NCI-H446 (cell line): ENCODE measurements at regions not wholly inside any gene's neighbourhood (a gene's known extent, or its start where the extent isn't known, plus 50 kb on each side); places are given as distances from the start of the nearest gene placed in this dataset.

ENCODE experiments used
- DNase-seq, 2 experiments: peaks; one replicate each; lab custom pipeline; 2025; lab: John Stamatoyannopoulos, UW

DNA sequence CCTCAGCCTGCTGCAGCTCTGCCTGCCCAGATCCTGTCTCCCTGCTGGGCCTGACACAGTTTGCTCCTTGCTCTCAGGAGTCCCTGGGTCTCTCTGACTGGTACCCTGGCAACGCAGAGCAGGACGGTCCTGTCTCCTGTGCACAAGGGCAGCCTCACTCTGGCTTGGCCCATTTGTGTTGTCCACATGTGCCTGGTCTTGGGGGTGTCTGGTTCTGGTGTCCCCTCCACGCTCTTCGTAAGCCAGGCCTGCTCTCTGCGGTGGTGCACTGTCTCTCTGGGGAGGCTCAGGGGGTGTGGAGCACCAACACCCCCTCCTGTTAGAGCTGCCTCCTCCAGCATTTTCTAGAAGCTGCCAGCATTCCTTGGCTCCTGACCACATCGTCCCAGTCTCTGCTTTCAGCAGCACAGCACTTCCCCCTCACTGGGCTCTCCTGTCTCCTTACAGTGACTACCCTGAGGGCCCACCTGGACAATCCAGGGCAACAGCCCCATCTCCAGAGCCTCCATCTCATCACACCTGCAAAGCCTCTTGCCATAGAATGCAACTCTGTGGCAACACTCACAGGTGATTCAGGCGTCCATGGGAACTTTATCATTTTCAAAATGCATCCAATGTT lies 235.6 kb upstream of the HS6ST1 start:
- DNase-seq = no peak

DNA sequence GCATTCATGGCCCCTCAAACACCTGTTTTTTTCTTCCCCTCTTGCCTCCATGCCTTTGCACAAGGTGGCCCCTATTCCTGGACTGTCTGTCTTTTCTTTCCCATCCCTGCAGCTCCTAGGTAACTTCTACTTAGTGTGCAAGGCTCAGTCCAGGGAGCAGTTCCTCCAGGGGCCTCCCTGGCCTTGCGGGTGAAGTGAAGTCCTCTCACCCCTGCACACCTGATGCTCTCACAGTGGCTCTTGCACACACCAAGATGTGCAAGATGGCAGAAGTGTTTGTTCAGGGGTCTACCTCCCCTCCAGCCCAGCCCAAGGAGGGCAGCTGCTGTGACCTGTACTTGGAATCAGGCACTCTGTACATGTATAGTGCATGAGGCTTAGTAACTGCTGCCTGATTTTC lies 236.8 kb upstream of the HS6ST1 start:
- no peak for DNase-seq

DNA sequence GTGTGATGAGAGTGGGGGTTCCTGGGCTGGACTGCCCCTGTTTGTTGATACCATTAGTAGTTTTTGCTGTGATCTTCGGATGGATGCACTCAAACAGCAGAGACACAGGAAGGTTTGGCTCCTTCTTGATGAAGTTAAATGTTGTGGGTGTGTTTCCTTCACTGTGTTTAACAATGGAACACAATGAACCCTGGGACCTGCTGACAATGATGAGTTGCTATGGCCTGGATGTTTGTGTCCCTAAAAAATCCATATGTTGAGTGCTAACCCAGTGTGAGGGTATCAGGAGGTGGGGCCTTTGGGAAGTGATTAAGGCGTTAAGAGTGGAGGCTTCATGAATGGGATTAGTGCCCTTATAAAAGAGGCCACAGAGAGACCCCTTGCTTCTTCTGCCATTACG lies 237.4 kb upstream of the HS6ST1 start:
- DNase-seq = no peak

DNA sequence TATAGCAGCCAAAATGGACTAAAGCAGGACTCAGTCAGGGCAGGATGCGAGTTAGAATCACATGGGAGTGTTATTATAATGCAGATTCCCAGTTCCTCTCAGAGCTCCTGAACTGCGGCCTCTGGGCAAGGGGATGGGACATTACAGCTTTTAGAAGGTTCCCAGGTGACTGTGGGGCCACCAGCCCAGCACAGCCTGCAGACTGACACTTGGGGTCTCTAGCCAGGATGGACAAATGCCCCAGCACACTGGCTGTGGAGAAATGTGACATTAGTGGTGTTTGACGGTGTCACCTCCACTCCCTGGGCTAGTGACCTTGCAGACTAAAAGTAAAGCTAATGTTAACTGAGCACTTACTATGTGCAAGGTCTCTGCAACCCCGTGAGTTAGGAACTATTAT lies 238.0 kb upstream of the HS6ST1 start:
- no peak for DNase-seq

DNA sequence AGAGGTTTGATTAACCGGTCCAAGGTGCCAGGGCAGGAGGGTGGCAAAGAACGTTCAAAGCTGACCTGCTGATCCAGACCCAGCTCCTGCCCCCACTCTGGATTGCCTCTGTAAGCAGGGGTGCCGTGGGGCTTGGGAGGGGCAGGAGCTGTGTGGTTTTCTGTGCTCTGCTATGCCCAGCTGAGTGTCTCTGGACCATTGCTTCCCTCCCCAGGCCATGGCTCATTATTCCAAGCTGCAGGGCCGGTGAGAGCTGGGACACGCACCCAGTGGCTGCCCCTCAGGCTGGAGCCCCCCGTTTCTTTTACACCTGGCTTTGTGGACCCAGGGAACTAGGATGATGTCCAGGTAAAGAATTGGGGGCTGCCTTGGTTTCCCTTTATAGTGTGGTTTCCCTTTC lies 238.4 kb upstream of the HS6ST1 start:
- DNase-seq = no peak

DNA sequence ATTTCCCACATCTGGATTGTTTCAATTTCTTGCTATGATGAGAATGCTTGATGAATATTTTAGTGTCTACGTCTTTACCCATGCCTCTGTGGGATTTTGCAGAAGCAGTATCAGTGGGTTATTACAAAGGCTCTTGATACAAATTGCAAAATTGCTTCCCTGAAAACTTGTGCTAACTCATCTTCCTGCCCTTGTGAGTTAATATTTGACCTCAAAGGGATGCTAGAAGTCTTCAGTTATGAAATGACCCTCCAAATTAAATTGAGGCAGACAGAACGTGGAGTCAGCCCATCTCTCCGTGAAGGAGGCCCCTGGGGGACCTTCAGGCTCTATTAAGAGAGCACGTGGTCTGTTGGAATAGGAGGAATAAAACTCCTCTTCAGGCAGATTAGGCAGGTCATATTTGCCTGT lies 239.2 kb upstream of the HS6ST1 start:
- DNase-seq = no peak

DNA sequence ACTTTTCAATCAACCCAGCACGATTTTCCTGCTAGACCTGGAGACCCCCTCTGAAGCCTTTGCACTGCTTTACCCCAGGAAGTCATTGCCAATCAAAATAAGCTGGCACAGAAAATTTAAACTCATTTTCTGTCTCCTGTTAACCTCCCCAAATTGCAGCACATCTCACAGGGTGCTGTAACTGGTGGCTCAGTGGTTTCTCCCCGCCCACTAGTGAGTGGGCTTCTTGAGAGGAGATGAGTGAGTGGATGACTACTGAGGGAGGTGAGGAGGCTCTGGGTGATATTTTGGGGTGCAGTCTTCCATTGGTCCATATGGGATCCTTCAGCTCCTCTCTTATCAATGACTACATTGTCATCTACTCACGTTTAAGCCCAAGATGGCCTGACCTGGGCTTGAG lies 239.8 kb upstream of the HS6ST1 start:
- no peak for DNase-seq

DNA sequence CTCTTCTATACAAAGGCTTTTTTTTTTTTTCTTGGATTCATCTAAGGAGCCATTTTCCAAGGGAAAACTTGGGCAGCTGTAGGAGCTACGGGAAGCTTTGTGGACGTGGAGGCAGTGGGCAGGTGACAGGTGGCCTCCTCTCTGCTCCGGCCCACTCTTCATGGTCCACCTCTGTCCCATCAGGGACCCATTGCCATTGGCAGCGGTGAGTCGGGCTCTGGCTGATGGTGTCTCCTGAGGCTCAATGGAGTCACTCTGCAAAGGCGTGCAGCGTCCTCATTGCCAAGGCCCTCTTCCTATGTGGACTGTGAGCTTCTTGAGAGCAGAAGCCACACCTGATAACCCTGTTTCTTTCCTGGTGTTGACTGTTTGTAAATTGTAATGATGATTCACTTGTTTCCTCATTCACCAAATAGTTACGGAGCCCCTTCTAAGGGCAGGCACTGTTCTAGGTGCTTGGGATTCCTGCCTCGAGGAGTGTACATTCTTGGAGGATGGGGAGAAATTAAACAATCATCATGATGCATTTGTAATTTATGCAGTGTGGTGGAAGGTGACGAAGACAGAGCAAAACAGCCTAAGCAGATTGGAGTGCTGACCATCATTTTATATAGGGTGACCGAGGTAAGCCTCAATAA lies 240.3 kb upstream of the HS6ST1 start:
- no peak for DNase-seq

DNA sequence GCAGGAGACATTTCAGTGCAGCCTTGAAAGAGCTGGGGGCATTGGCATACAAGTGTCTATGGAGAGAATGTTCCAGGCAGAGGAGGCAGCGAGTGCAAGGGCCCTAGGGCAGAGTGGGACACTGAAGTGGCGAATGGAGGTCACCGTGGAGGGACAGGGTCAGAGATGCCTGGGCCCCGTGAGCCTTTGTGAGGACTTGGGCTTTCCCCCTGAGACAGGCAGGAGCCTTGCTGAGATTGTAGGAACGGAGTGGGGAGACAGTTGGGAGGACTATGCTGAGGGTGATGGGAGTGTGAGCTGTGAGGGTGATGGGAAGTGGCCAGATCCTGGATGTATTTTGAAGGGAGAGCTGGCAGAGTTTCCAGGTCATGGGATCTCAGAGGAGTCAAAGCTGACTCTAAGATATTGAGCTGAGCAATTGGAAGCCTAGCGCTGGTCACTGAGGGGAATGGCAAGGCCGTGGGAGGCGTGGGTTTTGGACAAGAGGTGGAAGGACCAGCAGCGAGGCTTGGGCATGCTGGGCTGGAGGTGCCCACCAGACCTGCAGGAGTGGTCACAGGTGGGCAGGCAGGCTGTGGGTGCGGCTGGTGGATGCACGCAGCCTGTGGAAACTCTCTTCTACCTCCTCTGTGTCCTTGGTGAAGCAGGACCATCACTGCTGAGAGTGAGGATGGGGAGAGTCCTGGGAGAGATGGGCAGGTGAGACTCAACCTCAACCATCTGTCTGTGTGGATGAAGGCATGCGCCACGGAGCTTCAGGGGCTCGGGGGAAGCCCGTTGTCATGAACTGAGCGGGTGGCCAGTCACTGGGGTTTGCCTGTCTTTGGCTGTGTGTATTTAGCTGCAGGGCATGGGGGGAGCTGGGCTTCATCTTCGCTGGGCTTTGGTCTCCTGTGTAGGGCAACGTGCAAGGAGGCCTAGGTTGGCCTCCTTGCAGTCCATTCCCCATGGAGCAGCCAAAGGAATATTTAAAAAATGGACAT lies 241.2 kb upstream of the HS6ST1 start:
- no peak for DNase-seq

DNA sequence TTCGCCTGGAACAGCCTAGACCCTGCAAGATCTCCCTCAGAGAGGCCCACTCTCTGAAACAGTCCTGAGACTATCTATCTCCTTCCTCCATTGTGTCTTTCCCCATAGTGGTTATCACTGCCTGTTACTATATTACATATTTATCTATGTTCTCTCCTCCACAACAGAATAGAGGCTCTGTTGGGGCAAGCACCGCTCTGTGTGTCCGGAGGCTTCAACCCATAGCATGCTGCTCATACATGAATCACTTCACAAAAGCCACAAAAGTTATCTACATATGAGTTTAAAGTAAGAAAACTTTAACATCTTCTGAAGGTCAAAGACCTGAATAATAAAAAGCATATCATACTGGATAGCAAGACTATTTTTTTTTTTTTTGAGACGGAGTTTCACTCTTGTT lies 242.1 kb upstream of the HS6ST1 start:
- no peak for DNase-seq

DNA sequence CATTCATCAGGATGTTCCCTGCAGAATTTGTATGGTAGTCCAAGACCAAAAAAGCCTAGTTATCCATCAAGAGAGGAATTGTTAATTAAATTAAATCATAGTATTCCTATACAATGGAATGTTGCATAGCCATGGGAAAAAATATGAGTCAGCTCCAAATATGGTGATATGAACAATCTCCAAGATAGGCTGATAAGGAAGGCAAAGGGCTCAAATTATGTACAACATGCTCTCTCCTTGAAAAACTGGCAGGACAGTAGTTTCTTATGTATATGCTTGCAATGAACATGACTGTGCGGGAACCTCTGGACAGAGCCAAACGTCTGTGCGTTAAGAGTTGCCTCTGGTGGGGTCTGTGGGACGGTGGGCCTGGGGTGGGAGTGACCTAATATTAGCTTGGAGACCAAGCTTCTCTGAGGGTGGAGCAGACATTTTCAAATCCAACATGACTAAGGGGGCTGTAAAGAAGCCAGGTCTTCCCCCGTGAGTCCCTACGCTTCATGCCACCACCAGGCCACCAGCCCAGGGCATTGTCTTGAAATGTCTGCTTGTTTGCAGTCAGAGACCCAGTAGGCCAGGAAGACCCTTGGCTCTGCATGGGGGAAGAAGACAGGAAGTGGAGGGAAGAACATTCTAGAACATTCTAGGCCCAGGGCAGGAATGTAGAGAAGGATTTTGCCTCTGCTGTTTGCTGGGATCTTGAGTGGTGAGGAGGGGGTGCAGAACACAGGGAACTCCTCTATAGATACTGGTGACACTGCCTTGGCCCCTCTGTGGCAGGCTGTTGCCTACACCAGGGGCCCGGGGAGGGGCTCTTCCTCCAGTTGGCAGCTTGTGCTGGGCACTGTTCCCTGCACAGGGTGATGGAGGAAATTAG lies 244.0 kb upstream of the HS6ST1 start:
- peak in 1 of 2 experiments; percentile 7 for DNase-seq

DNA sequence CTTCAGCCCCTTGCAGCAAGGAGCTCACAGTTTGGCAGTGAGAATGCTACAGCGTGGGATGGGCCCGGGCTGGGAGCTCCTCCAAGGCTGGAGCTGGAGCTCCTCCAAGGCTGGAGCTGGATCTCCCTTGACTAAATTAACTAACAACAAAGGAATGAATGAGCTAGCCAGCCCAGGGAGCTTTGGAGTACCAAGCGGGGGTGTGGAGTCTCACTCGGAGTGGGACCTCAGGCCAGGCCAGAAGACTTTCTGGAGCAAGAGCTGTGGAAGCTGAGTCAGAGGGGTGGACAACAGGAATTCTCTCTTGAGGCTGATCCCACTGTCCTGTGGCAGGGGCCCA lies 244.7 kb upstream of the HS6ST1 start:
- peak in 1 of 2 experiments; percentile 56 for DNase-seq

DNA sequence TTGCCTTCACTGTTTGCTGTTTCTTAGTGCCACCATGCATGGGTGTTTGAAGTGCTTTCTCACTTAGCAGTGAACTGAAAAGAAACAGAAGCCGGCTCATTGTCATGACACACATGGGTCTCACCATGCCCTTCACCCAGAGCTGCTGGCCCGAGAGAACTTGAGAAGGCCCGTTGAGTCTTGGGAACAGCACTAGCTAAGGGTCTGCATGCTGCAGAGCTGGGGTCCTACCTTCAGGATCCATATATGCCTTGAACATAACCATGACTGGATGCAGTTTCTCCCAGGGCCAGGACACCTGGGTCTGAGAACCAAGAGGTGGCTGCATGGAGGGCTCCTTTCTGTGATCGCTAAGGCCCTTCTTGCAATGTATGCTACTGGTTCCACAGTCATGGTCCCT lies 245.5 kb upstream of the HS6ST1 start:
- no peak for DNase-seq

DNA sequence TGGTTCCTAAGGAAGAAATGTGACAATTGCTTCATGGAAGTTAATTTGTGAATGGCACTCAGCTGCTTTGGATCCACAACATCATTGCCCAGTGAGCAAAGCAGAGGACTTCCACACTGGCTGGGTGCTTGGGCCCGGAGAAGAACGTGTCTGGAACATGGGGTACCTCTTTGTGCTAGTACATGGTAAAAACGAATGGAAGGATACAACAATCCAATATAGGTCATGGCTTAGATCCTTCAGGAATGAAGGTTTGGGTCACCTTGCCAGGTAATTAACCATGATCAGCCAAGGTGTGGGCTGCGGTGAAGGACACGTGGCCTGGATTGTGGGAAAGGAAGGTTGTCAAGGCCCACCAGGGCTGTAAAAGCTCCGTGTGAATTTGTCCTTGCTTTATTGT lies 245.9 kb upstream of the HS6ST1 start:
- no peak for DNase-seq

DNA sequence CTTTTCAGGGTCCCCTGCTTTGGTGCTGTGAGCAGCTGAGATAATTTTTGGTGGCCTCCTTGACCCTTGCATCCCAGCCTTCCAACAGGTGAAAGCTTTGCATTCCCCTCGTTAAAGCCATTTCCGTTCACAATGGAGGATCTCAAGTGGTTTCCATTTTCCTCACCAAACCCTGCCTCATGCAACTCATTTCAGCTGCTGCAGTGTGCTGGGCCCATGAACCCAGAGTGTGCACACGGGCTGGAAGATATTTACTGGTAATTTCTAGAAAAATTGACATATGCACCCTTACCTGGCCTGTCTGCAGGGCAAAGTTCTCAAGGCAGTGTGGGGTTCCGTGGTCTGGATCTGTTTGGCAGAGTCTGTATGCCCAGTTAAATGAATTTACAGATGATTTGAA lies 246.8 kb upstream of the HS6ST1 start:
- no peak for DNase-seq

DNA sequence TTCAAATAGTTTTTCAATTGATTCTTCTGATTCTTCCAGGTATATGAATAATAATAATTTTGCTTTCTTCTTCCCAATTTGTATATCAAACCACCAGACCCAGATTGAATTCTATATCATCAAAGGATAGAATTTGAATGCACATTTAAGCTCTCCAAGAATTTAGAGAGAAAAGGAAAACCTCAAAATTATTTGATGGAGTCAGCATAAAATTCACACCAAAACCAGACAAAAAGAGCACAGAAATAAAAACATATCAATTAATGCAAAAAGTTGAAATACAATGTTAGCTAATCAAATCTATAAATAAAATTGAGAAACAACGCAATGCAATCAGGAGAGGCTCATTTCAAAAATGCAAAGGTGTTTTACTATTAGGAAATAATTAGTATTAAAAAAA lies 248.0 kb upstream of the HS6ST1 start:
- DNase-seq = no peak

DNA sequence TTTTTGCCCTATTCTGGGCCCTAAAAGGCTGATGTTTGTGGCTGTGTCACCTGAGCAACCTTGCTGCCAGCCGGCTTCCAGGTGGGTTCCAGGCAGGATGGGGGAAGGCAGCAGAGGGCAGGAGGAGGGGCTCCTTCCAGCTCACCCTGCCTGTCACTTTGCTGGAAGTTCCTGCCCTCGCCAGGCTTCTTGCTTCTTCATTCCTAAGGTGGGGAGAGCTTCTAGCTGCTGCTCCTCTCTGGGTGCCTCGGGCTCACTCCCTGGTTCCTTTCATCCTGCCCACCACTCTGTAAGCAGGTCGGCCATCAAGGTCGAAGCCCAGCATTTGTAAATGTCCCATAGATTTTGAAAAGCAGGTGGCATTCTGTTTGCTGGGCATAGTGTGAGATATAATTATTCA lies 249.4 kb upstream of the HS6ST1 start:
- no peak for DNase-seq

DNA sequence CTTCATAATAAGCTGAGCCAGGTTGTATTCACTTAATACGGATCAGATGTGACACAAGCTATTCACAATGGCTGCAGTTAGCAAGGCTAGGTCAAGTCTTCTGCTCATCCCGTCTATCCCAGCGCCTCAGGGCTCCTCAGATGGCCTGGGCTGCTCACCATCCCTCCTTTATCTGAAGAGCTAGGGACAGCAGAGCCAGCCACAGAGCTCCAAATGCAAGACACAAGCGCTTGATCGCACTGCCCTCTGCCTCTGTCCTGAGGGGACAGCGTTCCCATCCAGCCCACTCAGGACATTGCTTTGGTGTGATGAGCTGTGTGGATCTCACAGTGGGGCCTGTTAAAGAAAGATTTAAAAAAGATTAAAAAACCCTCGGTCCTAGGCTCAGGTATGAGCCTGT lies 254.4 kb upstream of the HS6ST1 start:
- no peak for DNase-seq

DNA sequence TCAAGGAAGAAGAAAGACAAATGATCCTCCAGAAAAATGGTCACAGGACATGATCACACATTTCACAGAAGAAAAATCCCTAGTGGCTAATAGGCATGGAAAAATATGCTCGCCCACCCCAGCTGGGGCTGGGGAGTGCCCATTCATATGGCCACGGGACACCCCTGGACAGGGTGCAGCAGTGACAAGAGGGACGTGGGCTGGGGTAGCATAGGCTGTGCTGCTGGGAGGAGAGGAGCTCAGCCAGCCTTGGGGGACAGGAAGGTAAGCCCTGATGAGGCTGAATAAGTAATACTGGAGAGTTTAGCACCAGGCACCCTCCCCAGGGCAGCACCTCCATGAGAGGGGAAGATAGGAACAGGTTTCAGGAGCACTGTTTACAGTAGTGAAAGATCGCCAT lies 254.9 kb upstream of the HS6ST1 start:
- no peak for DNase-seq

DNA sequence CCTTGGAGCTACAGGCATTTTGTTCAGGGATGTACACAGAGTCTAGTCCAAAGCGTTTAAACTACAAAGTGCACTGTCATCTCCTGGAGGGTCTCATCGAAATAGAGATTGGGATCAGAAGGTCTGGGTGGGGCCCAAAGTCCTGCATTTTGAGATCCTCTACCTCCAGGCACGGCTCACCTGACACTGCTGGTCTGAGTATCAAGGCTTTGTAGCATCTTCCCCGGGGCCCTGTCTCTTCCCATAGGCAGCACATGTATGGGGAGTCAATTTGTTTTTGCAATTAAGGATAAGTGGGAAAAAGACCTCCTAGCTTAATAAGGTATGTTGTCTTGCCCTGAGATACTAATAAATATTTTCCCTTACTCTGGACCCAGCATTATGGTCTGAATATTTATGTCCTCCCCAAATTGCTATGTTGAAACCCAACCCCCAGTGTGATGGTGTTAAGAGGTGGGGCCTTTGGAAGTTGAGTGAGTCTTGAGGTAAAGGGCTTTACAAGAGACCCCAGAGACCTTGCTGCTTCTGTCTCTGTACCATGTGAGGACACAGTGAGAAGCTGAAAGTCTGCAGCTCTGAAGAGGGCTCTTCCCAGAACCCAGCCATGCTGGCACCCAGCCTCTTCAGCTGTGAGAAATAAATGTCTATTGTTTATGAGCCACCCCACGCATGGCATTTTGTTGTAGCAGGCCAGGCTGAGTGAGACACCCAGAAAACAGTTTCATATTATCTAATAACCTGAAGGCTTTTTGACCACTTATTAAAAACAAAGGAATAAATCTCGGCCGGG lies 258.7 kb upstream of the HS6ST1 start:
- no peak for DNase-seq
